ENCODE measurements at regions not wholly inside any gene's neighbourhood (a gene's known extent, or its start where the extent isn't known, plus 50 kb on each side); places are given as distances from the start of the nearest gene placed in this dataset.
A peak's percentile ranks its signal among the peaks of the same experiment; 100 is the strongest.

GRCh38 chr12:67068204-67068731 lies 200.9 kb upstream of the CAND1 start (continued):
- TF ChIP-seq ERG (CRISPR knock-in tag; IDR thresholded peaks at IDR 0.05) (no peak), STAT6 (CRISPR knock-in tag; conservative IDR thresholded peaks at IDR 0.05; ENCODE audit: low read depth) (no peak), AR (CRISPR knock-in tag; IDR thresholded peaks at IDR 0.05) (no peak)

GRCh38 chr12:67068761-67069450 lies 200.3 kb upstream of the CAND1 start:
- peaks cover 16% of the 10 kb centered on the region for H3K27me3 Mint-ChIP-seq (ENCODE audit: low read depth)
- CTCF ChIA-PET, result interaction anchor here (0.6 to 2.5 kb wide), 12 partner anchors 24 to 1495 kb away, joined by 3 to 8 read pairs (median 3); partner anchors contain the start of gene CAND1

More at GRCh38 chr12:67068761-67069450, 200.3 kb upstream of the CAND1 start:
- no peaks in the 10 kb centered on the region for H3K9me3 Mint-ChIP-seq
- no peak for TF ChIP-seq MLX (CRISPR knock-in tag; IDR thresholded peaks at IDR 0.05)
- TF ChIP-seq SOX15 (CRISPR knock-in tag; IDR thresholded peaks at IDR 0.05), result no peak
- no peak for TF ChIP-seq SP1 (CRISPR knock-in tag; conservative IDR thresholded peaks at IDR 0.05)
- no peak for TF ChIP-seq KAT7 (CRISPR knock-in tag; IDR thresholded peaks at IDR 0.05; ENCODE audit: borderline replicate concordance)
- TF ChIP-seq NFATC4 (CRISPR knock-in tag; IDR thresholded peaks at IDR 0.05), result no peak
- no peak for TF ChIP-seq CTCF (IDR thresholded peaks at IDR 0.05)
- TF ChIP-seq ZBTB21 (CRISPR knock-in tag; IDR thresholded peaks at IDR 0.05; ENCODE audit: borderline replicate concordance), result no peak
- no peak for TF ChIP-seq ZNF232 (CRISPR knock-in tag; IDR thresholded peaks at IDR 0.05)
- TF ChIP-seq ZNF281 (CRISPR knock-in tag; IDR thresholded peaks at IDR 0.05), result no peak
- no peak for TF ChIP-seq NR1H2 (CRISPR knock-in tag; IDR thresholded peaks at IDR 0.05)
- no peaks in the 10 kb centered on the region for H3K36me3 Mint-ChIP-seq
- peak; percentile 63 for DNase-seq (ENCODE audit: low spot score)
- peak overlapping the region; percentile 94 for H3K27ac Mint-ChIP-seq
- peak overlapping the region; percentile 94 for H3K4me3 Mint-ChIP-seq
- ATAC-seq, result peak; percentile 44
- peaks cover 23% of the 10 kb centered on the region for H3K4me1 Mint-ChIP-seq
- POLR2A ChIA-PET, result interaction anchor here (0.6 kb wide), 2 partner anchors 389 to 1660 kb away, joined by 3 to 4 read pairs; no protein-coding TSS in a partner anchor
